GM19238 (cell line): ENCODE measurements at regions not wholly inside any gene's neighbourhood (a gene's known extent, or its start where the extent isn't known, plus 50 kb on each side); places are given as distances from the start of the nearest gene placed in this dataset.

Source experiments
- DNase-seq: peaks from one replicate; pipeline ENCODE4 v3.0.0; 2011; ENCODE audit warnings: low spot score; ENCODE audit not compliant: insufficient read length

DNA sequence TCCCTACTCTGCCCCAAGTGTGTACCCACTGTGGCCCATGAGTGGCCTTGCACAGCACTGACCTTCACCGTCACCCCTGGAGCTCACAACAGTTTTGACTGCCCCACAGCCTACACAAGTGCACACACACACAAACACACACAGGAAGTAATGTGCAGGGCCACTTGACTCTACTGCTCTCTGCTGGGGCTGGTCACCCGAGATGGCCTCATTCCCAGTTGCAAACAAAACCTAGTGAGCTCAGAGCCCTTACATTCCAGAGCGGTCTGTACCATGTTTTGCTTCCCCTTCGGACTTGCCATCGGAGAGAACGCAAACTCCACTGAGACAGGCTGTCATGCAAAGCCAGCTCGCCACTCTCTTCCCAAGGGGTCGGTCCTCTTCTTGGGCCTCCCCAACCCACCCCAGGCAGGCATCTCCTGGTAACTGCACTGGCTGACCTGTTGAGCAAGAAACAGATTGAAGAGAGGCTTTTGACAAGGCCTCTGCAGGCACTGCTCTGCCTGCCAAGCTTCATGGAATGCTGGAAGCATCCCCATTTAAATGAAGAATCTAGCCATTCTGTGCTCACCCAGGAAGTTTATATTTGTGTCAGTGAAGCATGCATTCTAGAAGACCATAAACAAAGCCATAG lies 232.0 kb upstream of the IGF1R start:
- no peak for DNase-seq

- no peak for DNase-seq
Measured at GRCh38 chr15:98417346-98417745, 231.0 kb upstream of the IGF1R start.

DNA sequence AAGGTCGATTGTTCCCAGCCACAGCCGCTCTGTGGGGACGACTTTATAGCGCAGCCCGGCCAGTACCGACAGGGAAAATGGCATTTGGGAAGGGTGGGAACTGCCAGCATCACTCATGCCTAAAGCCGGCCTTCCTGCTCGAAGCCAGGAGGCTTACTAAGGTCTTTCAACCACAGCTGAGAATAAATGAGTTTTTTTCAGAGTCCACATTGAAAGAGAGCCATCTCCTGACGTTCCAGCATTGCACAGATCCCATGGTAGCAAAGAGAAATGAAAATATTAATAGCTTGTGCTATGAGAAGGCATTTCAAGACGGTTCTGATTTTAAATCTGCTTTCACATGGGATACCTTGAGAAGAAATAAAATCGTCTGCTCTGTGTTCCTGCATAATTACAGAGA lies 230.2 kb upstream of the IGF1R start:
- DNase-seq: no peak

GRCh38 chr15:98419173-98419780 lies 229.1 kb upstream of the IGF1R start:
- DNase-seq: no peak

DNA sequence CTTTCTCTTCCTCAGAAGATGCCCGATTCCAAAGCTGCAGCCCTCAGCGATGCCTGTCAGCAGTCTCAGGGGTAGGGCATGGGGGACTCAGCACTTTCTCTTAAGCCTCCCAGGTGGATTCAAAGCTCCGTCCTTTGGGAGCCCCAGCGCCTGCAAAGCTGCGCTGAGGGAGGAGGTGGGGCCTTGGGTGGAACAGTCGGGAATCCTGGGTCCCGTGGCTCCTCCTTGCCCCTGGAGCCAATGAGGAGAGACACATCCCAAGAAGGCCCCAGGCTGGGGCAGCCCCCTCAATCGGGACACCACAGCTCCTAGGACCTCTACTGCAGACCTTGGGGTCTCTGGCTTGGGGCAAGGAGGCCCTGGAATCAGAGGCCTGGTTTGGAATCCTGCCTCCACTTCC lies 227.5 kb upstream of the IGF1R start:
- DNase-seq: no peak

DNA sequence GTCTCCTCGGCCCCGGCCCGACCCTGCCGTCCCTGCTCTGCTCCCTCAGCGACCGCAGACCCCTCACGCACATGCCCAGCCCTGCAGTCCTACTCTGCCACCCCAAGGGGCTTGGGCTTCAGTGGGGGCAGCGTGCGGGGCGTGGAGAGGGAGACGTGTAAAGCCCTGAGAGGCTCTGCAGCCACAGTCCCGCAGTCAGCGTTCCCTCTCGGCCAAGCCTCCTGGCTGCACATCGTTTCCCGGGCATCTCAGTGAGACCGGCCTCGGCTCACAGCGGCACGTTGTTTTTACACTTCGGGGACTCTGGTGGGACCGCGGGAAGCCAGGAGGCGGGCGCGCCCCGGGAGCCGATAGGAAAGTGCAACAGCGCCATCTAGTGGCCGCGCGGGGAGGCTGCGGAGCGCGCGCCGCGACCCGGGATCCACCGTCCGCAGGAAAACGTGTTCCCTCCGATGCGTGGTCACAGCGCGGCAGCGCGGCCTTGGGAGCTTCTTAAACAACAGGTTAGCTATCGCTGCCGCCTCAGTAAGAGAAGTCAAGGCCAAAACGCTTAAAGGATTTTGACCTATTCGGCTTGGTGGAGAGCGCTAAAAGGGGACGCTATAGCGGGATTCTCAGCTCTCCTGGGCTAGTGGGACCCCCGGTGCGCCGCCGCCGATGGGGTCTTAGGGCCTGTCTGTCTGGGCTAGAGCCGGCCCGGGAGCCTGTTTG lies 226.8 kb upstream of the IGF1R start:
- DNase-seq: peak; percentile 42

GRCh38 chr15:98422130-98422478 lies 226.2 kb upstream of the IGF1R start:
- no peak for DNase-seq

GRCh38 chr15:98425173-98425572 lies 223.2 kb upstream of the IGF1R start:
- DNase-seq: no peak

GRCh38 chr15:98427321-98427720 lies 221.0 kb upstream of the IGF1R start:
- DNase-seq: no peak

DNA sequence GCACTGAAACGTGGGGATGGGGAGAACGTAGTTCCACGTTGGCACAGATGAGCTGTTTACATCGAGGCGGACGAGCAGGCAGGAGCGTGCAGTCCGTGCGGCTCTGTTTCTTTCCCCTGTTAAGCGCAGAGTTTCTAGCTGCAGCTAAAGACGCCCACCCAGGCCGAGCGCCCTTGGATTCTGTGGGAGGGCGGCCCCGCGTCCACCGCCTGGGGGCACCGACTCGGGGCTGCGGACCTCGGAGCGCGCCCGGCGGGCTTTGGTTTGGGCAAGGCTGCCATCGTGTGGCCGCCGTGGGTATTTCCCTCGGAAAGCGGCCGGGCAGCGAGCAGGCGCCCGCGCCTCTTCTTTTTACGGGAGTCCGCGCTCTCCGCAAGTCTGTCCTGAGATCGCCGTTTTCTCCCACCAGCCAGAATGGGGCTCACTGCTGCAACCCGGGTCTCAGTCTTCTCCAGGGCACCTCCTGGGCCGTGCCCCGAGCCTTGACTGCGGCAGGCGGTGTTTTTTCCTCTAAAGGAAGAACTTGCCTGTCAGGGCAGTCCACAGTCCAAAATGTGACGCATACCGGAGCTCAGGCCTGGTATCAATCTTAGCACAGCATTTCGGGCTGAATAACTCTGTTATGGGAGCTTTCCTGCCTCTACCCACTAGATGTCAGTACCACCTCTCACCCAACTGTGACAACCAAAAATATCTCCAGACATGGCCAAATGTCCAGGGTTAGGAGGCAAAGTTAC lies 219.9 kb upstream of the IGF1R start:
- DNase-seq: peak; percentile 70

GRCh38 chr15:98431171-98431570 lies 217.2 kb upstream of the IGF1R start:
- no peak for DNase-seq

DNA sequence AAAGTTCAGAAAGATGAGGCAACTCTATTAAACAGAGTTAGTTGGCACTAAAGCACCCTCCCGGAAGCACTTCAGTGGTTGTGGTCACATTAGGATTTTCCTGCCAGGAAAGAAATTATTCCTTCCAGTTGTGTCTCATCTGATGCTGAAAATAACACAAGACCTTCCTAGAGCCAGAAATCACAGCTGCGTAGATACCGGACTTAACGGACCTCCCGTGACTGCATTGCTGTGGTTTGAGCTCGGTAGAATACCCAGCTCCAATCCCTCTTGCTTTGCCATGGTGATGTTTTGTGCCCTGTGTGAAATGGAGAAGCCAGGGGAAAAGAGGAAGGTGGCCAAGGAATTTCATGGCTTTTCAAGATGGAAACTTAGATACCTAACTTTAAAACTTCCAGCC lies 215.0 kb upstream of the IGF1R start:
- DNase-seq: no peak

GRCh38 chr15:98433856-98434255 lies 214.5 kb upstream of the IGF1R start:
- no peak for DNase-seq

- DNase-seq: no peak
Measured at GRCh38 chr15:98437752-98438151, 210.6 kb upstream of the IGF1R start.

DNA sequence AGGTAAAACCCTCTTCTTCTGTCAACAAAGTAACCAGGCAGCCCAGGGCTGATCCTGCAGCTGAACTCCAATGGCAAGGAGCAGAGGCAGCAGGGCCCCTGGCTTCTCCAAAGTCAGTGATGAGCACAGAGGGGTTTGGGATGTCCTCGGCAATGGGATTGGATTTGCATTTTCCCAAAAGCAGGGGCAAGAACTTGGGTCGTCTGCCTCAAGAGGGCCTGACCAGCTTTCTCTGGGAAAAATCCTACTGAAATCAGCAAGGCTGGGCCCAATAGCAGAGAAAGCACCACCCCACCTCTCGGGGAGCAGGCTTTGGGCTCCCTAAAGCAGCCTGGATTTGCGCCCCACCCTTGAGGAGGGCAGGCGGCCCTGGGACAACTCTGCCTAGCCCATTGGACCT lies 210.0 kb upstream of the IGF1R start:
- no peak for DNase-seq

DNA sequence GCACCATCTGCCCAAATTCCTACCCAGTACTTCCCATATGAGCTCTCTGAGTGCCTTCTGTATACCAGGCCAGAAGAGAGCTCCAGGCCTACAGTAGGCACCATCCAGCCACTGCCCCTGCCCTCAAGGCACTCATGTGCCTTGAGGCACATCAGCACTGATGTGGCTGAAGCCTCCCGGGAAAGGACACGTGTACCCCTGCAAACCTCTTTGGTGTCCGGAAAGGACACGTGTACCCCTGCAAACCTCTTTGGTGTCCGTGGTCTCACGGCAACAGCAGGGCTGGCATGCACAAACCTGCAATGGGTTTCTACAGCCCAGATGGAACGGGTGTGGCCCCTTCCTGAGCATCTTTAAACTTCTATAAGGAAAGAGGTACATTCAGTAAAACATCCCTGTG lies 209.4 kb upstream of the IGF1R start:
- no peak for DNase-seq

DNA sequence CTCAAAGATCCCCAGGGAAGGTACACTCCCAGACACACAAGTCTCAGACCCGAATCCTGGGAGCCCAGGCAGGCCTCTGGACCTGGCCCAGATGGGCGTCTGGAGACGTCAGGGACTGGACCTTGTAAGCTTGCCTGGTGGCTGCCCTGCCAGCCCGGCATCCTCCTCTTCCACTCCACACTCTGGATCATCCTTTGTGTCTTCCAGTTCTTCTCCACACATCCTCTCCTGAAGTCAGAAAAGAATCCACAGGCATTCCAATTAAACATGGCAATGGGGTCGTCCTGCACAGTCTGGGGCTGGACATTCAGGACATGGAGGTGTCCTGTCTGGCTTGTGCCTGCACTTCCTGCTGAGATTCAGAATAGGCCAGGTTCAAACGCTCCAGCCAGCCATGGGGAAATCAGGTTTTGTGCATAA lies 208.8 kb upstream of the IGF1R start:
- no peak for DNase-seq

- no peak for DNase-seq
Measured at GRCh38 chr15:98440917-98441316, 207.4 kb upstream of the IGF1R start.

DNA sequence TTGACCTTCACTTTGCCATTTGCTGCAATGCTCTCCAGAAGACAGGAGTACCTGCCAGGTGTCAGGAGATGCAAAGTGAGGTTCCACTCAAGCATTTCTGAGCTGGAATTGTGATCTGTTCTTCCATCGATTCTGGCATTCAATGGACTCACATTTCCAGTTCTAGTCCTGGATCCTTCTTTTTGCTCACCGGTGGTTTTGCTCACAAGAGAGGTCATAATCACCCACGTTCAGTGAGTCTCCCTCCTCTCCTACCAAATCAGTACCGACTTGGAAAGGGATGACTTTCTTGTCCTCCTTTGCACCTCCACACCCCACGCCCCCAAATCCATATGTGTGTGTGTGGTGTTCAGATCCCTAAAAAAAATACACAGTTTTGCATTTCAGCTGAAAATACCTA lies 206.7 kb upstream of the IGF1R start:
- DNase-seq: no peak

DNA sequence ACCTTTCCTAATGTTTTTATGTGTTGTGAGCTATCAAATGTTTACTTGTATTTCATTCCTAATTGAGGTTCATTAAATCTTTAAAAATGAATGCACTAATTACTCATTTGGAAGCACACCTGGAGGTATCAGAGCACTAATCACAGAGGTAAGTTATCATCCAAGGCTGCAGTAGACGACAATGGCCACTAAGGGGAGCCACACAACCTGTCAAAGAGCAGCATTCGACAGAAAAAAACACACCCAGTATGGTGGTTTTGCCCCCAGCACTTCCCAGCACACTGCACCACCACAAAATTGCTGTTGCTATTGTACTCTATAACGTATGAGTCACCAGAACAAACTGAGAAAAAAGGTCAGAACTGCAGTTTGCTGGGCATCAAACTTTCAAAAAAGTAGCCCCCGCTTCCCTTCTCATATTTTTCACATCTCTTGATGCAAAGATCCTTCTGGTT lies 205.9 kb upstream of the IGF1R start:
- DNase-seq: peak; percentile 27

GRCh38 chr15:98442901-98443300 lies 205.4 kb upstream of the IGF1R start:
- DNase-seq: no peak

DNA sequence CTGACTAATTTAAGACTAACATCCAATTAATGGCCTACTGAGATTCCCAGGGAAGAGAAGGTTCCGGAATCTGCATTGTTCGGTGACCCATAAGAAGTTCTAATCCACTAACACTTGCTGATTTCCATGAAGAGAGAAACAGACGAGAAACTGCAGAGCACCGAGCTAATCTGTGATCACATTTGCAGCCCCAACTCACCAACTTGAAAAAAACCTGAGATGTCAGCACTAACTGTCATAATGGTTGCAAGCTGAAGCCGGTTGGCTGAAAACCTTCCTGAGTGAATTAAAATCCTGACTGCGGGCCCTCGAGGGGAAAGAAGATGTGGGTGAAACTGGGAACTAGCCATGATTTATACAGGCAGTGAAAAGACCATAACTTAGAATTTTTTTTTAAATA lies 204.8 kb upstream of the IGF1R start:
- no peak for DNase-seq
